GM18505 (cell line): ENCODE measurements at regions not wholly inside any gene's neighbourhood (a gene's known extent, or its start where the extent isn't known, plus 50 kb on each side); places are given as distances from the start of the nearest gene placed in this dataset.
"Not testable (repeated sequence)": the region's sequence is repeated elsewhere in the genome, so short reads cannot be mapped to it uniquely, and the experiment has no call there.

Source experiments
- ATAC-seq: cut with Tn5 transposase; IDR thresholded peaks from one replicate; pipeline ENCODE4 v1.9.1; 2021; ENCODE audit not compliant: unreplicated experiment
- POLR2A ChIP-seq: IDR thresholded peaks from 4 replicates; pipeline ENCODE4 v1.6.1; 2011; ENCODE audit warnings: borderline replicate concordance; ENCODE audit not compliant: insufficient read depth, insufficient read length; ENCODE audit errors: extremely low read depth

DNA sequence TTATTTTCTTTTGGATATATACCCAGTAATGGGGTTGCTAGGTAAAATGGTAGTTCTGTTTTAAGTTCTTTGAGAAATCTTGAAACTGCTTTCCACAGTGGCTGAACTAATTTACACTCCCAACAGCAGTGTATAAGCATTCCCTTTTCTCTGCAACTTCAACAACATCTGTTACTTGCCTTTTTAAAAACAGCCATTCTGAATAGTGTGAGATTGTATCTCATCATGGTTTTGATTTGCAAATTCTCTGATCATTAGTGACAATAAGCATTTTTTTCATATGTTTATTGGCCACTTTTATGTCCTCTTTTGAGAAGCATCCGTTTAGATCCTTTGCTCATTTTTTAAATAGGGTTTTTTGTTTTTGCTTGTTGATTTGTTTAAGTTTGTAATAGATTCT lies 291.3 kb upstream of the COL3A1 start:
- TF ChIP-seq POLR2A = no peak
- ATAC-seq = no peak

DNA sequence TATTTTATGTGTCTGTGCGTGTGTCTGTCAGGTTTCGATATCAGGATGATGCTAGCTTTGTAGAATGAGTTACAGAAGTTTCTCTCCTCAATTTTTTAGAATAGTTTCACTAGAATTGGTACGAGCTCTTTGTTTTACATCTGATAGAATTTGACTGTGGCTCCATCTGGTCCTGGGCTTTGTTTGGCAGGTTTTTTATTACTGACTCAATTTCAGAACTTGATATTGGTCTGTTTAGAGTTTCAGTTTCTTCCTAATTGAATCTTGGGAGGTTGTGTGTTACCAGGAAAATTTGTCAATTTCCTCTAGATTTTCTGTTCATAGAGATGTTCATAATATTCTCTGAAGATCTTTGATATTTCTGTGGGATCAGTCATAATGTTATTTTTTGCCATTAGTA lies 289.4 kb upstream of the COL3A1 start:
- no peak for TF ChIP-seq POLR2A
- no peak for ATAC-seq

DNA sequence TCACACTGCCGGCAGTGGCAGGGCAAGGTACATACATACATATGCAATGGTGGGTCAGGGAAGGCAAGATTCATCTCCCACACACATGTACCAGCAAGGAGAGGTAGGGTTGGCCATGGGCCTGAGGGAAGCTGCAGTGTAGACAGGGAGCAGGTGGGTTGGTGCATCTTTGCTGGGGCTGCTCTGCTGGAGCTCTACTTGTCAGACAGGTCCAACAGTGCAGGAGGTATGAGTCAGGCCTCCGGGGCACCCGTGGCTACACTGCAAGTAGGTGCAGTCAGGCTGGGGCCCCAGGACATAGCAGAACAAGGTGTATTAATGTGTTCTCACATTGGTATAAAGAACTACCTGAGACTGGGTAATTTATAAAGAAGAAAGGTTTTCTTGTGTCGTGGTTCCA lies 281.1 kb upstream of the COL3A1 start:
- no peak for ATAC-seq
- no peak for TF ChIP-seq POLR2A

DNA sequence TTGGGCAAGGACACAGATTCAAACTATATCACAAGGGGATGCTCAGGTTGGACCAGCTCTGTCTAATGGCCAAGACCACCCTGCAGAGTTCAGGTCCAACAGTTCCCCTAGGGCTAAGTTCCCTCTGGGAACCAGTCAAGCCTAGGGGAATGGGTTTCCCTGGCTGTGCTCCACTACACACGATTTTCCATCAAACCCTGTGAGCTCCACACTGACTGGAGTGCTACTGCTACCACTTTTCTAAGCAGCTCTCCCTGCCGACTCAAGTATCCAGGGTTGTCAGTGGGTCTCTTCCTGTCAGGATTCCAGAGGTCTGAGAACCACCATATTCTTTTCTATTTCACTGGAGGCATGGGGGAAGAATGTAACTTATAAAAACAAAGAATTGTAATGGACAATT lies 280.4 kb upstream of the COL3A1 start:
- no peak for ATAC-seq

DNA sequence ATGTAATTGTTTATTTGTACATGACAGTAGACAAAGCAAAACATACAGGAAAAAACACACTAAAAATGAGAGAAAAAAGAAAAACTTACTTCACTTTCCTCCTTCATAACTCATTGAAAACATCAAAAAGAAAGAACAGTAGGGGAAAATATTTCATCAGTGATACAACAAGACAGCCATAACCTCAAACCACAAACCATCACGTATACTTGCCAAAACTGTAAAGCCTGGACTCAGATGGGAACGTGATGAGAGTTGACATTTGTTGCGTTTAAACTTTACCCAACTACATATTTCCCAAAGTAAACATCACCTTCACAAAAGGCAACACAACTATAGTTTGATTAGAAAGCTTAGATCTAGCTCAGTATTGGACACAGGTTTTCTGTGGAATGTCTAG lies 278.2 kb upstream of the COL3A1 start:
- TF ChIP-seq POLR2A = no peak
- ATAC-seq = no peak

More for the DNA sequence above, 280.4 kb upstream of the COL3A1 start:
- TF ChIP-seq POLR2A = no peak

DNA sequence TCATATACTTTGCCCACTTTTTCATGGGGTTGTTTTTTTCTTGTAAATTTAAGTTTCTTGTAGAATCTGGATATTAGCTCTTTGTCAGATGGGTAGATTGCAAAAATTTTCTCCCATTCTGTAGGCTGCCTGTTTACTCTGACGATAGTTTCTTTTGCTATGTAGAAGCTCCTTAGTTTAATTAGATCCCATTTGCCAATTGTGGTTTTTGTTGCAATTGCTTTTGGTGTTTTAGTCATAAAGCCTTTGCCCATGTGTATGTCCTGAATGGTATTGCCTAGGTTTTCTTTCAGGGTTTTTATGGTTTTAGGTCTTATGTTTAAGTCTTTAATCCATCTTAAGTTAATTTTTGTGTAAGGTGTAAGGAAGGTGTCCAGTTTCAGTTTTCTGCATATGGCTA lies 276.0 kb upstream of the COL3A1 start:
- ATAC-seq = not testable (repeated sequence)

DNA sequence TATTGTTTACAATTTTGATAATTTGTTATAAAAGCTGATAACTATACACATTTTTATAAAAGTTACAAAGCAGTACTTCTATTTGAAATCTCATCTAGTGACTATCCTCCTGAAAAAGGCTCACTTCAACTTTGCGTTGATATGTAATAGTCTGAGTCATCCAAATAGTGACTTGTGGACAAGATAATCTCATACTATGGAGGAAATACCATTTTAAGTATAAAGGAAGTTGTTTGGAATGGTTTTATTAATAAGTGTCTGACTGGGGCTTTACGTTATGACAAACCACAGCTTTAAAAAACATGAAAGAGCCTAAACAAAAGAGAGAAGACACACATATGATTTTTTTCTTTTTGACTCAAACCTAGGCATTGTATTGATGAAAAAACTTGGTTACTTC lies 272.3 kb upstream of the COL3A1 start:
- TF ChIP-seq POLR2A = no peak
- no peak for ATAC-seq

DNA sequence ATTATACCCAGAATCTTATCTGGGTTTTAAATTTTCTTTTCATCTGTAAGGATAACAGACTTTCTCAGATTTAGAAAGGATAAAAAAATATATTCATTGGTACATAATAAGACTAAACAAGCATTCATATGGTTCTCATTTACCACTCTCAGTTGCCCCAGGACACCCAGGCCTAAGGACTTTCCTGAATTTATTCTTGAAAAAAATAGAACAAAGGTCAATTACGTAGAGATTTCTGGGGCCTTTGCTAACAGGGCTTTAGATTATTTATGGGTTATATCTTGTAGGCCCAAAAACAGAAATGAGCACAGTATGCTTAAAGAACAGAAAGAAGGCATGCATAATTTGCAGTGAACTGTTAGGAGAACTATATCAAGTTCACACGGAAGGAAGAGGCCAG lies 269.0 kb upstream of the COL3A1 start:
- TF ChIP-seq POLR2A = no peak
- ATAC-seq = no peak

DNA sequence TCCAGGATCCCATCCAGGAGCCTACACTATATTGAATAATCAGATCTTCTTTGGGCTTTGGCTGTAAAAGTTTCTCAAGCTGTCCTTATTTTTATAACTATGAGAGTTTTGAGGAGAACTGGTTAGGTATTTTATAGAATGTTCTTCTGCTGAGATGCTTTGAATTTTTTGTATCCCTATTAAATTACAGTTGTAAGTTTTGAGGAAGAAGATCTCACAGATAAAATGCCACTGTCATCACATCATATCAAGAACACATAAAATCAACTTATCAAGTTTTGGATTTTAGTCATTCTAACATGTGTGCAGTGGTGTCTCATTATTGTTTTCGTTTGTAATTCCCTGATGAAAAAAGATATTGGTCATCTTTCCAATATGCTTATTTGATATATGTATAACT lies 260.2 kb upstream of the COL3A1 start:
- ATAC-seq = no peak
- no peak for TF ChIP-seq POLR2A

DNA sequence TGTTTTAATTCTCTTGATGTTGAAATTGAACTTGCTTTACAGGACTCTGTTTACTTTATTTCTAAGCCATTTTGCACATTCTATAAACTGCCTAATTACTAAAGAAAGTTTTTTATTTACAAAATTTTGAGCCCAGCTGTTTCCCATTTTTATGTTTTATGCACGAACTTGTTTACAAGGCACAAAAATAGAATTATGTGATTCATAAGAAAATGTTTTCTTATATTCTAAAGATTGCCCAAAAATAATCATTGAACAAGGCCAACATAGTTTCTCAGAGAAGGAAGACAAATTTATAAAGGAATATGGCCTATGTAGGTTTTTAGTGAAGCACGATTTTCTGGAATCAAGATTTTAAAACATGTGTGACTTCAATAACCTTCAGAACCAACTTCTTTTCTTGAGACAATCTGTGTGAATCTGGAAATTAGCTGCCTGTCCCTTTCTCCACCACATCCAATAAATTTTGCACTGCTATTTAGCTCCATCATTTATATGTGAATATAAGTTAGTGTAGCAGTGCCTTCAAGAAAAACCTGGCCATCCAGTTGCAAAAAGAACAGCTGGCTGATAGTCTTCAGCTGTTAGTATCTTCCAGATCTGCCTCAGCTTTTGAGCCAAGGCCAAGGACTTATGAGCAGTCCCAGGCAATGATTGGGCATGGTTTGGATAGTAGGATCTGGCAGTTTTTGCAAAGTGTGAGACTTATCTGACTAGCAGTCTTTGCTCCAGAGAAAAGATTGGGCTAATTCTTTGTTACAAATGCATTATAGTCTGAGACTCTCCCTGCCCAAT lies 253.2 kb upstream of the COL3A1 start:
- TF ChIP-seq POLR2A = no peak

DNA sequence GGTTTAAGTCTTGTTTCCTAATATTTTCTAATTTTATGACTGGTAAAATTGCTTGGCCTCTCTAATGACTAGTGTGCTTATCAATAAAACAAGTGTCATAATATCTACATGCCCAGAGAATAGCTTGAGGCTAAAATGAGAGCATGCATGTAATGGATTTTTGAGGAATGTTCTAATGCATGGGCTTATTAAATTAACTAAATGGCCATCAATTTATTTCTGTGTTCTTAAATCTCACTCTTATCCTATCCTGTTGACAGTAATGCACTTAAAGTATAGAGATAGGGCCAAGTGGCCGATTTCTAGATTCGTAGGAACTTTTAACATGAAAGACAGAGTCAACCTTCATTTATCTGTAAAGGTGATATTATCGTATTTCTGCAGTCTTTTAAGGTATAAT lies 252.4 kb upstream of the COL3A1 start:
- TF ChIP-seq POLR2A = no peak
- ATAC-seq = no peak

More for the DNA sequence above, 253.2 kb upstream of the COL3A1 start:
- ATAC-seq = no peak

DNA sequence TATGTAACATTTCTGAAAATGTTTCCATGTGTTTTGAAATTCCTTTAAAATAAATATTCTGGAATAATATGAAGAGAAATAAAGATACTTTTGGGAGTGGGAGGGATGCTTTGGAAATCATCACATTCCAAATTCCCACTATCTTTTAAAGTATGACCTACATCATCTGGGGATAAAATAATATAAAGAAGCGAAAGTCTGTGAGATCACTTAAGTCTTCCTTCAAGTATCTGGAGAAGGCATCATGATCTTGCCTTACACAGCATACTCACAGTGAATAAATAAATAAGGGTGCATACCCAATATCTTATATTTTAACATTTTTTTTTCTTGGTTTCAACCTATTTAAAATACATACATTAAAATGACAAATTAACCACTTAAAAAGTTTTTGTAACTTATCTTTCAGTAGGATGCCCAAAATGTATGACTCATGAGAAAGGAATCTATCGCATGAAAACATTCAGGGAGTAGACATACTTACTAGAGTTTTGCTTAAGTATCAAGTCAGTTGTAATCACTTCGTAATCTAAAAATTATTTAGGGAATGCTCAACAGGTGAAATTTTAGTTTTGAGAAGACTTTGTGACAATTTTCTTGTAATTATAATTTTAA lies 248.3 kb upstream of the COL3A1 start:
- ATAC-seq = no peak
- no peak for TF ChIP-seq POLR2A

DNA sequence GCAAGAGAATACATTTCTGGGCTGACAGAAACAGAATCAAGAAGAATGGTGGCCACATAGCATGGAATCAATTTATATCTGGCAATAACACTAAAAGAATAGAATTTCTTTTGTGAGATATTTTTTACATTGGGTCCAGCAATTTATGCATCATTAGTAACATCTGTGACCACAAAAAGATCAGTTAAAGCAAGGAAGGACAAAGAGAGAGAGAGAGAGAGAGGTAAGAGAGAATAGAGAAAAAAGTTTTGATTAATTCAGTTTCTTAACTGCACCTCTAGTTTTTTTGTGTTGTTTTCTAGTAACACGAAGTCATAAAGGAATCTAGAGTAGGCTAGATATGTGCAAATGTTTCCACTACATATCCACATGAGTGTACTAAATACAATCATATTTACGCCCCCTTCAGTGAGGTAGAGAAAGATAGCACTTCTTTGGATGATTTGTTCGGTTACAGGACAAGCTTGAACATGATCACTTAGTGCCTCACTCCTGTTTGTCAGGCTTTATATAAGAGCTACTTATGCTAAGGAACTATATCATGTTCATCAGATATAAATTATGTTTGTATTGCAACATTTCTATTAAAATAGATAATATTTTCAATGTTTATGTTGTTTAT lies 247.4 kb upstream of the COL3A1 start:
- ATAC-seq = no peak
- TF ChIP-seq POLR2A = no peak

DNA sequence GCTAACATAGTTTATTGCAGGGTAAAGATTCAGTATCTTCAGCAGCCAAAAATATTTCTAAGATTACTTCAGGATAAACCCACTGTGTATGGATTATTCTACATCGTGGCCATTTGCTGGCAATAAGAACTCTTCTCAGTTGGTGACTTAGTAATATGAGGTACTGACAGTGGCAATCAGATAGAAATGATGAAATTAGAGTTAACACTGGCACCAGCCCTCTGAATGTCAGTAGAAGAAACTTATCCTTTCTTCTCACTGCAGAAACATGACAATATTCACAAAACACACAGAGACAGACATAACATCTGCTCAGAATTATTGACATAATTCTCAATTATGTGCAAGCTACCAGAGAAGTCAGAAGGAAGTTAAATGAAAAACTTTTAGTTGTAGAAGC lies 246.3 kb upstream of the COL3A1 start:
- no peak for TF ChIP-seq POLR2A
- ATAC-seq = no peak

DNA sequence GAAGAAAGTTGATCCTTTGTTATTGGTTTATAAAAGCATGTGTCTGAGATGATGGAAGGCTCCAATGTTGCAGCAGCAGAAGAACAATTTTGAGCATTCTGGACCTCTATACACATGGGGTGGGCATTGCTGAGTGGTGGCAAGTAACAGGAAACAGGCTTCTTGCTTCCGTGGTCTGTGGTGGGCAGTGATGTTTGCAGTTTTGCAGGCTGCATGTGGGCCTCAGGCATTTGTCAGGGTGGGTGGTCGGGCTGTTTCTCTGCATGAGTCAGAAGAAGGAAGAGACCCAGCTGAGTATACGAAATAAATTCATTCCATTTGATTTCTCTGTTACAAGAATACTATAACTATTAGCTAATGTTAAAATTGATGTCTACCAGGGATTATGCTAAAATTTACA lies 239.5 kb upstream of the COL3A1 start:
- no peak for ATAC-seq
- TF ChIP-seq POLR2A = no peak

DNA sequence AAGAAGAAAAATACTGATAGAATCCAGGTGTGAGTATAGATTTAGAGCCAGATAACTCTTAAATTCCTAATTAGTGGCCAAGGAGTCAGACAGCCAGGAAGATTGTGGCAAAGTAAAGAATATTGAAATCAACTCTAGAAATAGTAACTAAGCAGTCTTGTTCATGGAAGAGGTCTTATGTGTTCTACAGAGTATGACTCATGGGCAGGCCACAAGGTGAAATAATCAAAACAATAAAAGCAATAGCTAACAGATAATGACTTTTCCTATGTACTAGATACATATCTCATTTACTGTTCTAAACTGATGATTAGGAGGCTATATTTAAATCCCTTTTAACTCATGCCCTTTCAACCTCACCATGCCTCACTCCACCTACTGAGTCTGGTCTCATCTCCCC lies 227.4 kb upstream of the COL3A1 start:
- no peak for TF ChIP-seq POLR2A
- ATAC-seq = no peak
